Endothelial cell of umbilical vein (primary cell): ENCODE measurements at regions not wholly inside any gene's neighbourhood (a gene's known extent, or its start where the extent isn't known, plus 50 kb on each side); places are given as distances from the start of the nearest gene placed in this dataset.

ENCODE experiments used
- BruUV-seq: library from RNA; stranded (reverse); fragments of 400-500 nt; replicated peaks from 2 replicates; lab custom pipeline; 2021; lab: Mats Ljungman, UMichigan
- CTCF ChIA-PET: fragments of 300-600, 350-600 bp; sonication (Branson Sonifier 250); formaldehyde crosslinking; loops from one replicate; lab custom pipeline; 2021; ENCODE audit warnings: antibody characterized with exemption, inconsistent platforms; lab: Charles Lee
- POLR2A ChIA-PET: fragments of 300-600, 350-600 bp; sonication (Branson Sonifier 250); formaldehyde crosslinking; loops from one replicate; lab custom pipeline; 2021; ENCODE audit warnings: antibody characterized with exemption, inconsistent platforms; lab: Charles Lee
- DNase-seq: peaks from one replicate; pipeline ENCODE4 v3.0.0-alpha.2; 2011; ENCODE audit warnings: low read depth, low spot score
- FAIRE-seq: peaks from 2 replicates; lab custom pipeline; 2011; peaks lifted over from hg19 to GRCh38; lab: Jason Lieb, UNC
- H2AFZ ChIP-seq: 2 replicates; pipeline ENCODE4 v1.6.0; 2012; ENCODE audit warnings: low read depth, low read length, control low read depth, inconsistent platforms
- H3K27ac ChIP-seq: 2 replicates; pipeline ENCODE4 v1.5.1; 2011; ENCODE audit warnings: low read depth, mild to moderate bottlenecking, control low read depth, low read length, moderate library complexity; ENCODE audit not compliant: insufficient read depth
- H3K27me3 ChIP-seq, 2 experiments: 2 replicates each; pipeline versions ENCODE4 v1.6.0 to v1.6.1; 2011; ENCODE audit warnings: low read length in 2 of 2, mixed read lengths in 1 of 2; ENCODE audit not compliant: control insufficient read depth in 2 of 2, insufficient read depth in 2 of 2
- H3K36me3 ChIP-seq, 2 experiments: 2 replicates in 1 of 2; 3 replicates in 1 of 2; pipeline ENCODE4 v1.5.1; 2011; ENCODE audit warnings: low read length in 2 of 2, mild to moderate bottlenecking in 1 of 2, moderate library complexity in 1 of 2; ENCODE audit not compliant: control insufficient read depth in 2 of 2, insufficient read depth in 2 of 2; ENCODE audit errors: extremely low read depth in 1 of 2
- H3K4me1 ChIP-seq: 3 replicates; pipeline ENCODE4 v1.5.1; 2011; ENCODE audit warnings: mild to moderate bottlenecking, low read length; ENCODE audit not compliant: control insufficient read depth, insufficient read depth; ENCODE audit errors: extremely low read depth
- H3K4me2 ChIP-seq: 2 replicates; pipeline ENCODE4 v1.6.1; 2011; ENCODE audit warnings: low read length, control low read depth, mixed read lengths; ENCODE audit not compliant: insufficient read depth
- H3K4me3 ChIP-seq, 3 experiments: fragments of 200-600 bp in 1 of 3; sonication (generic), shearing (Covaris generic) in 1 of 3; replicated peaks in 1 of 3; 2 replicates each; pipeline ENCODE4 v1.5.1; 2011 to 2016; ENCODE audit warnings: control low read depth in 3 of 3, low read length in 3 of 3, mild to moderate bottlenecking in 2 of 3, inconsistent platforms in 1 of 3, low read depth in 1 of 3, moderate library complexity in 1 of 3; ENCODE audit not compliant: insufficient read depth in 1 of 3
- H3K79me2 ChIP-seq: 2 replicates; pipeline ENCODE4 v1.6.0; 2012; ENCODE audit warnings: low read length, inconsistent platforms; ENCODE audit not compliant: control insufficient read depth, insufficient read depth
- H3K9ac ChIP-seq: replicated peaks from 2 replicates; pipeline ENCODE3; 2011; ENCODE audit warnings: low read length, control low read depth; ENCODE audit not compliant: insufficient read depth; ENCODE audit errors: extremely low read depth
- H3K9me1 ChIP-seq: replicated peaks from 3 replicates; pipeline ENCODE4 v1.6.0; 2011; ENCODE audit warnings: mild to moderate bottlenecking, low read length; ENCODE audit not compliant: control insufficient read depth, insufficient read depth; ENCODE audit errors: extremely low read depth
- H3K9me3 ChIP-seq: replicated peaks from 2 replicates; pipeline ENCODE4 v1.5.1; 2012; ENCODE audit warnings: low read length, inconsistent platforms; ENCODE audit not compliant: control insufficient read depth, insufficient read depth
- H4K20me1 ChIP-seq: replicated peaks from 2 replicates; pipeline ENCODE3; 2011; ENCODE audit warnings: mild to moderate bottlenecking, low read length; ENCODE audit not compliant: control insufficient read depth, insufficient read depth; ENCODE audit errors: extremely low read depth
- CTCF ChIP-seq, 2 donors: IDR thresholded peaks; 1 replicate in 1 of 2; 2 replicates in 1 of 2; pipeline ENCODE4 v1.5.1; 2011; ENCODE audit warnings: low read length in 2 of 2, mild to moderate bottlenecking in 2 of 2, moderate library complexity in 2 of 2, control low read depth in 1 of 2, inconsistent platforms in 1 of 2, low read depth in 1 of 2; ENCODE audit not compliant: insufficient read depth in 1 of 2; ENCODE audit errors: extremely low read depth in 1 of 2
- EZH2 ChIP-seq: IDR thresholded peaks from 2 replicates; pipeline ENCODE4 v1.6.1; 2012; ENCODE audit warnings: borderline replicate concordance, low read depth, mild to moderate bottlenecking, moderate library complexity, low read length, inconsistent platforms; ENCODE audit not compliant: severe bottlenecking
- FOS ChIP-seq: IDR thresholded peaks from 2 replicates; pipeline ENCODE4 v1.6.1; 2011; ENCODE audit warnings: mild to moderate bottlenecking, low read length, moderate library complexity, borderline replicate concordance; ENCODE audit not compliant: insufficient read depth
- GATA2 ChIP-seq: IDR thresholded peaks from 2 replicates; pipeline ENCODE4 v1.7.0; 2011; ENCODE audit warnings: low read depth, mild to moderate bottlenecking, moderate library complexity, mixed read lengths, low read length; ENCODE audit not compliant: insufficient read length, insufficient read depth
- JUN ChIP-seq: IDR thresholded peaks from 2 replicates; pipeline ENCODE4 v1.6.1; 2011; ENCODE audit warnings: borderline replicate concordance, low read depth; ENCODE audit not compliant: insufficient read length, insufficient read depth
- MAX ChIP-seq: IDR thresholded peaks from 2 replicates; pipeline ENCODE4 v1.6.1; 2011; ENCODE audit not compliant: insufficient read depth, insufficient read length
- MYC ChIP-seq: IDR thresholded peaks from one replicate; pipeline ENCODE4 v1.6.1; 2011; ENCODE audit warnings: mild to moderate bottlenecking, low read depth, low read length
- POLR2A ChIP-seq: IDR thresholded peaks from 2 replicates; pipeline ENCODE4 v1.6.1; 2012; ENCODE audit warnings: low read depth, mild to moderate bottlenecking, control low read depth, low read length
- POLR2AphosphoS5 ChIP-seq: IDR thresholded peaks from 2 replicates; pipeline ENCODE4 v1.6.1; 2012; ENCODE audit warnings: low read depth, mild to moderate bottlenecking, control low read depth, low read length, moderate library complexity; ENCODE audit not compliant: insufficient read depth
- dilution Hi-C: fragments of 300-500 bp; cut with MboI; formaldehyde crosslinking; loops from one replicate; pipeline ENCODE4 v1.15.0; 2019; ENCODE audit warnings: low sequenced_read_pairs; ENCODE audit not compliant: extremely low pct_ligation_motif_present
- intact Hi-C: fragments of 100-400 bp; cut with micrococcal nuclease; formaldehyde crosslinking; loops from one replicate; pipeline ENCODE4 v1.10.0; 2022

GRCh38 chr5:56612759-56613158, 202.6 kb upstream of the MAP3K1 start:
- Histone ChIP-seq H3K4me1 (peaks cover 6% of the 10 kb centered on the region), H3K4me2 (no peak overlapping the region), H3K4me3 (no peak overlapping the region), H3K36me3 (no peaks in the 10 kb centered on the region), H3K9ac (no peak overlapping the region), H3K9me3 (no peaks in the 10 kb centered on the region), H2AFZ (no peak overlapping the region), H3K79me2 (no peaks in the 10 kb centered on the region), H3K27me3 (no peaks in the 10 kb centered on the region), H4K20me1 (no peaks in the 10 kb centered on the region), H3K27ac (no peak overlapping the region), H3K9me1 (no peaks in the 10 kb centered on the region)
- no TSS peak for BruUV-seq
- DNase-seq: no peak
- POLR2A ChIA-PET: no interaction called here
- FAIRE-seq: no peak
- no peak for TF ChIP-seq EZH2
- no peak for TF ChIP-seq FOS
- TF ChIP-seq POLR2A: no peak
- TF ChIP-seq MAX: no peak
- TF ChIP-seq CTCF (IDR thresholded peaks at IDR 0.05; ENCODE audit: extremely low read depth in 1 of 2, insufficient read depth in 1 of 2, low read depth in 1 of 2, low read length in 2 of 2): no peak
- no peak for TF ChIP-seq MYC
- no peak for TF ChIP-seq GATA2
- TF ChIP-seq JUN: no peak
- no peak for TF ChIP-seq POLR2AphosphoS5
- dilution Hi-C loops (no loop called here), intact Hi-C loops (no loop called here)
- CTCF ChIA-PET: no interaction called here
